AG08396 (cell line): ENCODE measurements at regions not wholly inside any gene's neighbourhood (a gene's known extent, or its start where the extent isn't known, plus 50 kb on each side); places are given as distances from the start of the nearest gene placed in this dataset.
A peak's percentile ranks its signal among the peaks of the same experiment; 100 is the strongest.
"Not testable (repeated sequence)": the region's sequence is repeated elsewhere in the genome, so short reads cannot be mapped to it uniquely, and the experiment has no call there.

Experiments
- DNase-seq: peaks from one replicate; pipeline ENCODE4 v3.0.0; 2012; ENCODE audit warnings: low spot score, mixed read lengths

GRCh38 chr5:57745700-57746651 lies 263.4 kb upstream of the ACTBL2 start:
- DNase-seq, result no peak

GRCh38 chr5:57745029-57745428 lies 262.4 kb upstream of the ACTBL2 start:
- no peak for DNase-seq

GRCh38 chr5:57741336-57741735 lies 258.7 kb upstream of the ACTBL2 start:
- no peak for DNase-seq

- DNase-seq, result no peak
Observed at GRCh38 chr5:57738787-57739186, 256.2 kb upstream of the ACTBL2 start.

- DNase-seq, result no peak
Observed at GRCh38 chr5:57738301-57738700, 255.7 kb upstream of the ACTBL2 start.

GRCh38 chr5:57736716-57737115 lies 254.1 kb upstream of the ACTBL2 start:
- no peak for DNase-seq

- peak; percentile 60 for DNase-seq
Observed at GRCh38 chr5:57735279-57736153, 252.9 kb upstream of the ACTBL2 start.

- no peak for DNase-seq
Observed at GRCh38 chr5:57734296-57734695, 251.7 kb upstream of the ACTBL2 start.

GRCh38 chr5:57727591-57727990 lies 245.0 kb upstream of the ACTBL2 start:
- no peak for DNase-seq

- DNase-seq, result no peak
Observed at GRCh38 chr5:57725658-57726504, 243.3 kb upstream of the ACTBL2 start.

- peak; percentile 13 for DNase-seq
Observed at GRCh38 chr5:57724836-57725235, 242.2 kb upstream of the ACTBL2 start.

- no peak for DNase-seq
Observed at GRCh38 chr5:57721226-57721625, 238.6 kb upstream of the ACTBL2 start.

GRCh38 chr5:57720656-57721055 lies 238.0 kb upstream of the ACTBL2 start:
- DNase-seq, result no peak

- DNase-seq, result no peak
Observed at GRCh38 chr5:57719216-57719615, 236.6 kb upstream of the ACTBL2 start.

- DNase-seq, result peak; percentile 25
Observed at GRCh38 chr5:57718155-57718554, 235.5 kb upstream of the ACTBL2 start.

- no peak for DNase-seq
Observed at GRCh38 chr5:57717555-57717954, 234.9 kb upstream of the ACTBL2 start.

GRCh38 chr5:57716661-57717060 lies 234.1 kb upstream of the ACTBL2 start:
- no peak for DNase-seq

GRCh38 chr5:57715296-57715695 lies 232.7 kb upstream of the ACTBL2 start:
- DNase-seq, result no peak

- DNase-seq, result not testable (repeated sequence)
Observed at GRCh38 chr5:57713535-57713934, 230.9 kb upstream of the ACTBL2 start.

GRCh38 chr5:57711946-57712345 lies 229.3 kb upstream of the ACTBL2 start:
- no peak for DNase-seq

- DNase-seq, result no peak
Observed at GRCh38 chr5:57711471-57711870, 228.9 kb upstream of the ACTBL2 start.

GRCh38 chr5:57710126-57710525 lies 227.5 kb upstream of the ACTBL2 start:
- no peak for DNase-seq
